Keratinocyte (primary cell): ENCODE measurements at regions not wholly inside any gene's neighbourhood (a gene's known extent, or its start where the extent isn't known, plus 50 kb on each side); places are given as distances from the start of the nearest gene placed in this dataset.
A peak's percentile ranks its signal among the peaks of the same experiment; 100 is the strongest.

Experiments
- DNase-seq: peaks from one replicate; pipeline ENCODE4 v3.0.0-alpha.2; 2011; ENCODE audit warnings: low read depth, missing footprints, low spot score
- FAIRE-seq: peaks from 2 replicates; lab custom pipeline; 2011; peaks lifted over from hg19 to GRCh38; lab: Jason Lieb, UNC
- H2AFZ ChIP-seq: 2 replicates; pipeline ENCODE4 v1.6.0; 2012; ENCODE audit warnings: low read length, control low read depth, inconsistent platforms; ENCODE audit not compliant: control insufficient read depth
- H3K27ac ChIP-seq: 2 replicates; pipeline ENCODE4 v1.5.1; 2011; ENCODE audit warnings: low read length; ENCODE audit not compliant: control insufficient read depth, insufficient read depth
- H3K27me3 ChIP-seq: 3 replicates; pipeline ENCODE4 v1.6.0; 2011; ENCODE audit warnings: low read length; ENCODE audit not compliant: control insufficient read depth, insufficient read depth; ENCODE audit errors: extremely low read depth
- H3K36me3 ChIP-seq, 2 experiments: 2 replicates in 1 of 2; 3 replicates in 1 of 2; pipeline ENCODE4 v1.5.1; 2011; ENCODE audit warnings: low read length in 2 of 2, mild to moderate bottlenecking in 1 of 2; ENCODE audit not compliant: control insufficient read depth in 2 of 2, insufficient read depth in 2 of 2; ENCODE audit errors: extremely low read depth in 1 of 2
- H3K4me1 ChIP-seq: 3 replicates; pipeline ENCODE4 v1.5.1; 2011; ENCODE audit warnings: low read length; ENCODE audit not compliant: control insufficient read depth, insufficient read depth; ENCODE audit errors: extremely low read depth
- H3K4me2 ChIP-seq: 3 replicates; pipeline ENCODE4 v1.6.0; 2011; ENCODE audit warnings: low read depth, low read length; ENCODE audit not compliant: control insufficient read depth, insufficient read depth; ENCODE audit errors: extremely low read depth
- H3K4me3 ChIP-seq, 3 experiments: fragments of 200-600 bp in 1 of 3; sonication (generic) in 1 of 3; 2 replicates in 2 of 3; 3 replicates in 1 of 3; pipeline ENCODE4 v1.5.1; 2011 to 2016; ENCODE audit warnings: low read length in 3 of 3, mild to moderate bottlenecking in 3 of 3, control low read depth in 2 of 3, inconsistent platforms in 1 of 3, low read depth in 1 of 3, mixed read lengths in 1 of 3, mixed run types in 1 of 3, moderate library complexity in 1 of 3; ENCODE audit not compliant: control insufficient read depth in 2 of 3, insufficient read depth in 2 of 3; ENCODE audit errors: extremely low read depth in 1 of 3
- H3K79me2 ChIP-seq: 2 replicates; pipeline ENCODE4 v1.6.0; 2012; ENCODE audit warnings: low read length; ENCODE audit not compliant: control insufficient read depth, insufficient read depth
- H3K9ac ChIP-seq: 3 replicates; pipeline ENCODE4 v1.6.0; 2011; ENCODE audit warnings: low read length; ENCODE audit not compliant: control insufficient read depth, insufficient read depth; ENCODE audit errors: extremely low read depth
- H3K9me1 ChIP-seq: 3 replicates; pipeline ENCODE4 v1.6.0; 2011; ENCODE audit warnings: low read length; ENCODE audit not compliant: control insufficient read depth, insufficient read depth; ENCODE audit errors: extremely low read depth
- H3K9me3 ChIP-seq: 2 replicates; pipeline ENCODE4 v1.5.1; 2012; ENCODE audit warnings: low read depth, low read length; ENCODE audit not compliant: control insufficient read depth
- H4K20me1 ChIP-seq: 3 replicates; pipeline ENCODE4 v1.6.0; 2011; ENCODE audit warnings: low read length; ENCODE audit not compliant: control insufficient read depth, insufficient read depth; ENCODE audit errors: extremely low read depth
- CTCF ChIP-seq, 3 experiments: IDR thresholded peaks in 1 of 3; conservative IDR thresholded peaks in 1 of 3; optimal IDR thresholded peaks in 1 of 3; 2 replicates in 2 of 3; 3 replicates in 1 of 3; pipeline versions ENCODE3 to v1.5.1; 2011; ENCODE audit warnings: low read length in 3 of 3, mild to moderate bottlenecking in 3 of 3, moderate library complexity in 2 of 3, control low read depth in 1 of 3, inconsistent platforms in 1 of 3; ENCODE audit not compliant: insufficient read depth in 2 of 3; ENCODE audit errors: extremely low read depth in 1 of 3
- EZH2 ChIP-seq: IDR thresholded peaks from one replicate; pipeline ENCODE4 v1.6.1; 2012; ENCODE audit warnings: inconsistent platforms, mild to moderate bottlenecking, low read length, moderate library complexity
- dilution Hi-C: fragments of 300-500 bp; cut with MboI; formaldehyde crosslinking; loops from one replicate; pipeline ENCODE4 v1.7.0; 2020; ENCODE audit warnings: low sequenced_read_pairs; ENCODE audit not compliant: extremely low pct_ligation_motif_present

DNA sequence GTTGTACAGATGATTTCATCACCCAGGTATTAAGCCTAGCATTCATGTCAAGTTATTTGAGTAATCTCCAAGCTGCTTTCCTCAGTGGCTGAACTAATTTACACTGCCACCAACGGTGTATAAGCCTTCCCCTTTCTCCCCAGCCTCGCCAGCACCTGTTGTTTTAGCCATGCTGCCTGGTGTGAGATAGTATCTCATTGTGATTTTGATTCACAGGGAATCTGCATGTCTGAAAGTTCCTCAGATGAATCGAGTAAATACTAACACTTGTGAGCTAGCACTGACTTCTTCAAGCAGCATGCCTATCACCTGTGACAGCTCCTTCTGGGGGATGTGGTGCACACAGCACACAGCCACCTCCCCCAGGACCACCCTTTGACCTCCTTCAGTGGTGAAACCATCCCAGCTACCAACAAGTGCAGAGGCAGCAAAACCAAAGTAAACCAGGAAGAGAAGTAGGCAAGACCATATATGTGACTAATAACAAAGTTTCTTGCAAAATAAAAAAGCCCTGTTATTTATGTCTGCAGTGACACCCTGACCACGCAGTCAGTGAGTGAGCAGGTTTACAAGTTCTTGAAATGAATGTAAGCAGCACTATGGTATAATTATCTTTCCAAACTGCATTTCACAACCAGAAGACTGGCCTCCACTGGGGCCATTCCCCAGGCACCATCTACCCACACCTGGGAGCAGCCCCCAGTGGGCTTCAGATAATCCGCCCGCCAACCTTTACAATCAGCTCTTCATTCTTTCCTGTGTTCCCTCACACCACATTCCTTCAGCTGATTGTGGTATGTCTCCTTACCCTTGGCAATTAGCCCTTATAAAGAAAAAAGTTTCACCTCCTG is 173.8 kb downstream of the ETS2 start:
- dilution Hi-C loops = no loop called here
- TF ChIP-seq EZH2 (no peak), CTCF (optimal IDR thresholded peaks at IDR 0.05 in 1 of 3, IDR thresholded peaks at IDR 0.05 in 1 of 3, conservative IDR thresholded peaks at IDR 0.05 in 1 of 3; ENCODE audit: extremely low read depth in 1 of 3, insufficient read depth in 2 of 3, low read length in 3 of 3) (no peak)
- FAIRE-seq (peak; percentile 56), DNase-seq (no peak)
- peaks cover 7% of the 10 kb centered on the region for H3K4me1 ChIP-seq
- H3K4me3 ChIP-seq = no peak overlapping the region
- no peak overlapping the region for H3K9ac ChIP-seq
- H3K9me3 ChIP-seq = no peaks in the 10 kb centered on the region
- no peaks in the 10 kb centered on the region for H3K9me1 ChIP-seq
- no peak overlapping the region for H3K4me2 ChIP-seq
- no peak overlapping the region for H3K27ac ChIP-seq
- H4K20me1 ChIP-seq = no peaks in the 10 kb centered on the region
- no peaks in the 10 kb centered on the region for H3K36me3 ChIP-seq
- no peak overlapping the region for H2AFZ ChIP-seq
- H3K27me3 ChIP-seq = no peaks in the 10 kb centered on the region
- no peaks in the 10 kb centered on the region for H3K79me2 ChIP-seq

- Histone ChIP-seq H3K4me1 (peaks cover 7% of the 10 kb centered on the region), H3K4me2 (no peak overlapping the region), H3K79me2 (no peaks in the 10 kb centered on the region), H3K27ac (no peak overlapping the region), H2AFZ (no peak overlapping the region), H3K9me1 (no peaks in the 10 kb centered on the region), H4K20me1 (no peaks in the 10 kb centered on the region), H3K27me3 (no peaks in the 10 kb centered on the region), H3K4me3 (no peak overlapping the region), H3K9me3 (no peaks in the 10 kb centered on the region), H3K9ac (no peak overlapping the region), H3K36me3 (no peaks in the 10 kb centered on the region)
- TF ChIP-seq EZH2 (no peak), CTCF (optimal IDR thresholded peaks at IDR 0.05 in 1 of 3, IDR thresholded peaks at IDR 0.05 in 1 of 3, conservative IDR thresholded peaks at IDR 0.05 in 1 of 3; ENCODE audit: extremely low read depth in 1 of 3, insufficient read depth in 2 of 3, low read length in 3 of 3) (no peak)
- no peak for DNase-seq
- no peak for FAIRE-seq
- dilution Hi-C loops = no loop called here
Observed at GRCh38 chr21:38976900-38977299, 171.2 kb downstream of the ETS2 start.
